ENCODE measurements at regions not wholly inside any gene's neighbourhood (a gene's known extent, or its start where the extent isn't known, plus 50 kb on each side); places are given as distances from the start of the nearest gene placed in this dataset.

DNA sequence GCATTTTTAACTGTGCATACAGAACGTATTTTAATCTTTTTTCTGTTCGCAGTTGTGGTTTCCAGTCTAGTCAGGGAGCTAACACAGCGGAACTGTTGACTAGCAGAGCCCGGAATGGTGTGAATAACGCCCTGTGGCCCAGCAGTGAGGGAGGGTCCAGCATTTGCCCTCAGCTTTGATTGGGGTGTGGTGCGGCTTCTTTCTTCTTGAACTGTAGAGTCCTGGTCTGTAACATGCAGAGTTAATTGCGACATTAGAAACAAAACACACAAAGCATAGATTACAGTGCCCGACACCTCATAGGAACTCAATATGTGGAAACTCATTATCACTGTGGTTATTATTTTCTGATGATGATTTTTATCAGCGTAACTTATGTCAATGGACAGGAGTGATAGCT is 253.6 kb downstream of the SOX11 start:
- TF ChIP-seq, protein P1, sequence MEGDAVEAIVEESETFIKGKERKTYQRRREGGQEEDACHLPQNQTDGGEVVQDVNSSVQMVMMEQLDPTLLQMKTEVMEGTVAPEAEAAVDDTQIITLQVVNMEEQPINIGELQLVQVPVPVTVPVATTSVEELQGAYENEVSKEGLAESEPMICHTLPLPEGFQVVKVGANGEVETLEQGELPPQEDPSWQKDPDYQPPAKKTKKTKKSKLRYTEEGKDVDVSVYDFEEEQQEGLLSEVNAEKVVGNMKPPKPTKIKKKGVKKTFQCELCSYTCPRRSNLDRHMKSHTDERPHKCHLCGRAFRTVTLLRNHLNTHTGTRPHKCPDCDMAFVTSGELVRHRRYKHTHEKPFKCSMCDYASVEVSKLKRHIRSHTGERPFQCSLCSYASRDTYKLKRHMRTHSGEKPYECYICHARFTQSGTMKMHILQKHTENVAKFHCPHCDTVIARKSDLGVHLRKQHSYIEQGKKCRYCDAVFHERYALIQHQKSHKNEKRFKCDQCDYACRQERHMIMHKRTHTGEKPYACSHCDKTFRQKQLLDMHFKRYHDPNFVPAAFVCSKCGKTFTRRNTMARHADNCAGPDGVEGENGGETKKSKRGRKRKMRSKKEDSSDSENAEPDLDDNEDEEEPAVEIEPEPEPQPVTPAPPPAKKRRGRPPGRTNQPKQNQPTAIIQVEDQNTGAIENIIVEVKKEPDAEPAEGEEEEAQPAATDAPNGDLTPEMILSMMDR (IDR thresholded peaks at IDR 0.05), result no peak
- TF ChIP-seq POLR2AphosphoS5 (IDR thresholded peaks at IDR 0.05) (no peak), EP300 (IDR thresholded peaks at IDR 0.05) (no peak), POLR2A (IDR thresholded peaks at IDR 0.05; ENCODE audit: low read depth) (no peak)
